PC-3 (cell line): ENCODE measurements at regions not wholly inside any gene's neighbourhood (a gene's known extent, or its start where the extent isn't known, plus 50 kb on each side); places are given as distances from the start of the nearest gene placed in this dataset.
A peak's percentile ranks its signal among the peaks of the same experiment; 100 is the strongest.

ENCODE experiments used
- ATAC-seq: fragments of 200-7000 bp; cut with Tn5 transposase; 2 replicates; pipeline ENCODE4 v1.9.1; 2020; ENCODE audit warnings: mild to moderate bottlenecking, moderate library complexity
- BruUV-seq: library from RNA; stranded (reverse); fragments of 400-500 nt; replicated peaks from 2 replicates; lab custom pipeline; 2021; lab: Mats Ljungman, UMichigan
- CTCF ChIA-PET: fragments of 300-600 bp; sonication (Branson Sonifier 250); formaldehyde crosslinking; loops from one replicate; lab custom pipeline; 2022; ENCODE audit warnings: antibody characterized with exemption; lab: Charles Lee
- POLR2A ChIA-PET: fragments of 300-600 bp; sonication (Branson Sonifier 250); formaldehyde crosslinking; loops from one replicate; lab custom pipeline; 2022; ENCODE audit warnings: antibody characterized with exemption; ENCODE audit not compliant: unreplicated experiment; lab: Charles Lee
- DNase-seq: peaks from one replicate; pipeline ENCODE4 v3.0.0-alpha.2; 2015
- H2AFZ ChIP-seq: fragments of 300-600 bp; sonication (generic); 2 replicates; pipeline ENCODE4 v1.6.0; 2016; ENCODE audit warnings: antibody characterized with exemption, low read length
- H3F3A ChIP-seq: fragments of 300-600 bp; sonication (generic); one replicate; pipeline ENCODE4 v1.6.0; 2017; ENCODE audit warnings: antibody characterized with exemption, low read length, control low read depth, mild to moderate bottlenecking; ENCODE audit not compliant: unreplicated experiment
- H3K27ac ChIP-seq: fragments of 300-600 bp; sonication (generic); 2 replicates; pipeline ENCODE4 v1.5.1; 2016; ENCODE audit warnings: mild to moderate bottlenecking, low read length
- H3K27me3 ChIP-seq: fragments of 300-600 bp; sonication (generic); 2 replicates; pipeline ENCODE4 v1.6.1; 2016; ENCODE audit warnings: low read length, mixed read lengths
- H3K36me3 ChIP-seq: fragments of 300-600 bp; sonication (generic); 2 replicates; pipeline ENCODE4 v1.6.1; 2016; ENCODE audit warnings: low read depth, mixed run types, low read length, mixed read lengths
- H3K4me1 ChIP-seq: fragments of 300-600 bp; sonication (generic); 2 replicates; pipeline ENCODE4 v1.5.1; 2016; ENCODE audit warnings: low read length; ENCODE audit not compliant: insufficient read depth
- H3K4me2 ChIP-seq: fragments of 300-600 bp; sonication (generic); 2 replicates; pipeline ENCODE4 v1.6.0; 2016; ENCODE audit warnings: low read length
- H3K4me3 ChIP-seq: fragments of 300-600 bp; sonication (generic); 2 replicates; pipeline ENCODE4 v1.5.1; 2016; ENCODE audit warnings: mild to moderate bottlenecking, low read length, mixed read lengths
- H3K79me2 ChIP-seq: fragments of 300-600 bp; sonication (generic); 2 replicates; pipeline ENCODE4 v1.6.1; 2017; ENCODE audit warnings: low read length, mixed read lengths
- H3K9ac ChIP-seq: fragments of 300-600 bp; sonication (generic); 2 replicates; pipeline ENCODE4 v1.6.0; 2016; ENCODE audit warnings: mild to moderate bottlenecking, low read length
- H3K9me2 ChIP-seq: fragments of 300-600 bp; sonication (generic); replicated peaks from 2 replicates; pipeline ENCODE4 v1.6.1; 2016; ENCODE audit warnings: mixed run types, low read length, mixed read lengths
- H3K9me3 ChIP-seq: fragments of 300-600 bp; sonication (generic); 2 replicates; pipeline ENCODE4 v1.6.1; 2016; ENCODE audit warnings: low read length, mixed read lengths
- H4K20me1 ChIP-seq: fragments of 300-600 bp; sonication (generic); 2 replicates; pipeline ENCODE4 v1.6.1; 2016; ENCODE audit warnings: low read length, mixed read lengths
- EZH2 ChIP-seq: fragments of 300-600 bp; sonication (generic); IDR thresholded peaks from one replicate; pipeline ENCODE4 v1.6.1; 2017; ENCODE audit warnings: antibody characterized with exemption, mild to moderate bottlenecking, low read length; ENCODE audit not compliant: unreplicated experiment
- EZH2phosphoT487 ChIP-seq: fragments of 300-600 bp; sonication (generic); IDR thresholded peaks from 2 replicates; pipeline ENCODE4 v1.6.1; 2018; ENCODE audit warnings: mild to moderate bottlenecking, antibody characterized with exemption, low read length, borderline replicate concordance
- intact Hi-C: fragments of 100-400 bp; cut with micrococcal nuclease; formaldehyde crosslinking; loops from 2 replicates; pipeline ENCODE4 v1.9.0; 2023
- TF ChIP-seq, protein P1 (sequence below): fragments of 300-600 bp; sonication (generic); conservative IDR thresholded peaks from 2 replicates; pipeline ENCODE4 v1.5.1; 2017; ENCODE audit warnings: antibody characterized with exemption, low read depth, mild to moderate bottlenecking, low read length

DNA sequence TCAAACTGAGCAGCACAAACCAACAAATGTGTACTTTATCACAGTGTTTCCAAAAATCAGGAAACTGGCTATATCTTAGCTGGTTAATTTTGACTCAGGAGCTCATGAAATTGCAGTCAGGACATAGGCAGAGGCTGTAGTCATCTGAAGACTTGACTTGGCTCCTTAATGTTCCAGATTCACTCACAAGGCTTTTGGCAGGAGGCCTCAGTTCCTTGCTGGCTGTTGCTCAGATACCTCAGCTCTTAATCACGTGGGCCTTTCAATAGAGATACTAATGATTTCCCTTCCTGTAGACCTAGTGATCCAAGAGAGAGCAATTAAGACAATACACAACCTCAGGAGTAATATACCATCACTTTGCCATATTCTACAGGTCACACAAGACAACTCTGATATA, 537.7 kb downstream of the BRINP3 start:
- no peak overlapping the region for H3K9ac ChIP-seq
- DNase-seq (peak; percentile 34), ATAC-seq (peak; percentile 70)
- H3K79me2 ChIP-seq = no peaks in the 10 kb centered on the region
- TF ChIP-seq, protein P1, sequence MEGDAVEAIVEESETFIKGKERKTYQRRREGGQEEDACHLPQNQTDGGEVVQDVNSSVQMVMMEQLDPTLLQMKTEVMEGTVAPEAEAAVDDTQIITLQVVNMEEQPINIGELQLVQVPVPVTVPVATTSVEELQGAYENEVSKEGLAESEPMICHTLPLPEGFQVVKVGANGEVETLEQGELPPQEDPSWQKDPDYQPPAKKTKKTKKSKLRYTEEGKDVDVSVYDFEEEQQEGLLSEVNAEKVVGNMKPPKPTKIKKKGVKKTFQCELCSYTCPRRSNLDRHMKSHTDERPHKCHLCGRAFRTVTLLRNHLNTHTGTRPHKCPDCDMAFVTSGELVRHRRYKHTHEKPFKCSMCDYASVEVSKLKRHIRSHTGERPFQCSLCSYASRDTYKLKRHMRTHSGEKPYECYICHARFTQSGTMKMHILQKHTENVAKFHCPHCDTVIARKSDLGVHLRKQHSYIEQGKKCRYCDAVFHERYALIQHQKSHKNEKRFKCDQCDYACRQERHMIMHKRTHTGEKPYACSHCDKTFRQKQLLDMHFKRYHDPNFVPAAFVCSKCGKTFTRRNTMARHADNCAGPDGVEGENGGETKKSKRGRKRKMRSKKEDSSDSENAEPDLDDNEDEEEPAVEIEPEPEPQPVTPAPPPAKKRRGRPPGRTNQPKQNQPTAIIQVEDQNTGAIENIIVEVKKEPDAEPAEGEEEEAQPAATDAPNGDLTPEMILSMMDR = no peak
- TF ChIP-seq EZH2 (no peak), EZH2phosphoT487 (no peak)
- no peaks in the 10 kb centered on the region for H3K27me3 ChIP-seq
- CTCF ChIA-PET = no interaction called here
- no TSS peak for BruUV-seq
- no peaks in the 10 kb centered on the region for H3K36me3 ChIP-seq
- intact Hi-C loops = no loop called here
- no peak overlapping the region for H3K4me2 ChIP-seq
- H3K4me3 ChIP-seq = no peak overlapping the region
- H3F3A ChIP-seq = no peaks in the 10 kb centered on the region
- no peak overlapping the region for H2AFZ ChIP-seq
- H3K9me2 ChIP-seq = no peaks in the 10 kb centered on the region
- H3K27ac ChIP-seq = no peak overlapping the region
- no peaks in the 10 kb centered on the region for H3K9me3 ChIP-seq
- H4K20me1 ChIP-seq = no peaks in the 10 kb centered on the region
- H3K4me1 ChIP-seq = no peaks in the 10 kb centered on the region
- POLR2A ChIA-PET = no interaction called here

DNA sequence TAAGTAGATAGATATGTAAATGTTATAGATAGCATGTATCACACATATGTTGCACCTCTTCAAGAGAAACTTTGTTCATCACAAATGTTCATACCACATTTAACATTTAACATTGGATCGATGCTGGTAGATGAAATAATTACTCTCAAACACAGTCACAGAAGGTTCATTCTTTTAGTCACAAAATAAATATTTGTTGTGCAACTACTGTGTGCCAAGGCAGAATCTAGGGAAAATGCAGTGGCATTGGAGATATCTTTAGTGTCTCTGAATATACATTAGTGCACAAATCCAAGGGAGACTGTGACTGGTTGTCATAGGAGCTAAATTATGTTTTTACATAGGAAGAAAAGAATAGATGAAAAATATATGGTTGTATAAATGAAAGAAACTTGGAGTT, 535.7 kb downstream of the BRINP3 start:
- POLR2A ChIA-PET = no interaction called here
- CTCF ChIA-PET = no interaction called here
- no TSS peak for BruUV-seq
- Histone ChIP-seq H3K27me3 (no peaks in the 10 kb centered on the region), H2AFZ (no peak overlapping the region), H3K4me1 (no peaks in the 10 kb centered on the region), H4K20me1 (no peaks in the 10 kb centered on the region), H3K4me3 (no peak overlapping the region), H3K9me3 (no peaks in the 10 kb centered on the region), H3K9me2 (no peaks in the 10 kb centered on the region), H3K9ac (no peak overlapping the region), H3K79me2 (no peaks in the 10 kb centered on the region), H3K27ac (no peak overlapping the region), H3F3A (no peaks in the 10 kb centered on the region), H3K36me3 (no peaks in the 10 kb centered on the region), H3K4me2 (no peak overlapping the region)
- DNase-seq = peak; percentile 13
- TF ChIP-seq EZH2phosphoT487 (no peak), EZH2 (no peak)
- TF ChIP-seq, protein P1 = no peak
- intact Hi-C loops = no loop called here
- peak; percentile 55 for ATAC-seq

DNA sequence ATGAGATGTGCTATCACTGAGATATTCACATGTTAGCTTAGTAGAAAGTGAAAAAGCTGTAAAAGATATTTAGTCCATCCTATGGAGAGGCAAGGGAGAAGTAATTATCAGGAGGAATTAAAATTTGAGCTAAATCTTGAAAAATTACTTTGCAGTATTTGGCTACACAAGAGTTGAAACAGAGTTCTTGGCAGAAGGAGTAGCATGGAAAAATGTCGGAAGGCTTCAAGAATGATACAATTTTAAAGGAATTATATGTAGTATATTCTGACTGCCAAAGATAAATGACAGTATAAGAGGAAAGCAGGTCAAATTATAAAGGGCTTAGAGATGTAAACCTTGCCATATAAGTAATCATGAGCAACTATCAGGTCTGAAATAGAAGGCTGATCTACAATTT, 518.9 kb downstream of the BRINP3 start:
- Histone ChIP-seq H4K20me1 (no peaks in the 10 kb centered on the region), H2AFZ (no peak overlapping the region), H3K27ac (no peak overlapping the region), H3K36me3 (no peaks in the 10 kb centered on the region), H3K4me3 (no peak overlapping the region), H3K9me2 (no peaks in the 10 kb centered on the region), H3K79me2 (no peaks in the 10 kb centered on the region), H3K4me1 (no peaks in the 10 kb centered on the region), H3K27me3 (no peaks in the 10 kb centered on the region), H3K4me2 (no peak overlapping the region), H3K9ac (no peak overlapping the region), H3F3A (no peaks in the 10 kb centered on the region), H3K9me3 (no peaks in the 10 kb centered on the region)
- ChIA-PET POLR2A (no interaction called here), CTCF (no interaction called here)
- no peak for DNase-seq
- intact Hi-C loops = no loop called here
- no peak for ATAC-seq
- BruUV-seq = no TSS peak
- TF ChIP-seq EZH2 (no peak), EZH2phosphoT487 (no peak)
- TF ChIP-seq, protein P1 = no peak
